HepG2 (cell line): ENCODE measurements at regions not wholly inside any gene's neighbourhood (a gene's known extent, or its start where the extent isn't known, plus 50 kb on each side); places are given as distances from the start of the nearest gene placed in this dataset.

Experiments used
- AGO2 ChIP-seq: fragments of 200-400 bp; formaldehyde crosslinking; optimal IDR thresholded peaks from 2 replicates; pipeline ENCODE3; 2017; ENCODE audit warnings: mild to moderate bottlenecking, low read depth, low read length, moderate library complexity
- HNRNPUL1 ChIP-seq: fragments of 200-400 bp; formaldehyde crosslinking; IDR thresholded peaks from 2 replicates; pipeline ENCODE4 v1.6.1; 2017; ENCODE audit warnings: low read depth, mild to moderate bottlenecking, low read length, moderate library complexity
- NCOA1 ChIP-seq: sonication (generic); formaldehyde crosslinking; IDR thresholded peaks from 2 replicates; pipeline ENCODE4 v1.9.0; 2021; ENCODE audit warnings: missing genetic modification reagents
- STAG1 ChIP-seq: sonication (generic); formaldehyde crosslinking; IDR thresholded peaks from 2 replicates; pipeline ENCODE4 v1.4.0; 2020; ENCODE audit warnings: missing genetic modification reagents
- TBX3 ChIP-seq: fragments of 450-650 bp; IDR thresholded peaks from 2 replicates; pipeline ENCODE4 v1.6.1; 2017; ENCODE audit warnings: antibody characterized with exemption, mild to moderate bottlenecking, inconsistent platforms, borderline replicate concordance
- U2AF2 ChIP-seq: fragments of 200-400 bp; formaldehyde crosslinking; IDR thresholded peaks from 2 replicates; pipeline ENCODE4 v1.6.1; 2017; ENCODE audit warnings: low read depth, mild to moderate bottlenecking, low read length
- ZKSCAN1 ChIP-seq: fragments of 150-350 bp; IDR thresholded peaks from 2 replicates; pipeline ENCODE4 v1.6.1; 2014; ENCODE audit warnings: low read length
- ZNF337 ChIP-seq: sonication (generic); formaldehyde crosslinking; IDR thresholded peaks from 2 replicates; pipeline ENCODE4 v1.5.1; 2020; ENCODE audit warnings: missing genetic modification reagents, low read depth, mild to moderate bottlenecking, borderline replicate concordance
- ZNF34 ChIP-seq: sonication (generic); formaldehyde crosslinking; IDR thresholded peaks from 2 replicates; pipeline ENCODE4 v1.4.0; 2020; ENCODE audit warnings: mild to moderate bottlenecking, missing genetic modification reagents, borderline replicate concordance
- ZNF607 ChIP-seq: sonication (generic); formaldehyde crosslinking; IDR thresholded peaks from 2 replicates; pipeline ENCODE4 v1.5.1; 2020; ENCODE audit warnings: missing genetic modification reagents, mild to moderate bottlenecking, borderline replicate concordance
- TF ChIP-seq, protein P1 (sequence below): sonication (generic); formaldehyde crosslinking; IDR thresholded peaks from 2 replicates; pipeline ENCODE4 v1.9.0; 2021; ENCODE audit warnings: missing genetic modification reagents, borderline replicate concordance
- TF ChIP-seq, protein P2 (sequence below): sonication (generic); formaldehyde crosslinking; IDR thresholded peaks from 2 replicates; pipeline ENCODE4 v1.5.1; 2020; ENCODE audit warnings: missing genetic modification reagents, mild to moderate bottlenecking, borderline replicate concordance
- TF ChIP-seq, protein P3 (sequence below): sonication (generic); formaldehyde crosslinking; IDR thresholded peaks from 2 replicates; pipeline ENCODE4 v1.4.0; 2020; ENCODE audit warnings: missing genetic modification reagents, borderline replicate concordance

DNA sequence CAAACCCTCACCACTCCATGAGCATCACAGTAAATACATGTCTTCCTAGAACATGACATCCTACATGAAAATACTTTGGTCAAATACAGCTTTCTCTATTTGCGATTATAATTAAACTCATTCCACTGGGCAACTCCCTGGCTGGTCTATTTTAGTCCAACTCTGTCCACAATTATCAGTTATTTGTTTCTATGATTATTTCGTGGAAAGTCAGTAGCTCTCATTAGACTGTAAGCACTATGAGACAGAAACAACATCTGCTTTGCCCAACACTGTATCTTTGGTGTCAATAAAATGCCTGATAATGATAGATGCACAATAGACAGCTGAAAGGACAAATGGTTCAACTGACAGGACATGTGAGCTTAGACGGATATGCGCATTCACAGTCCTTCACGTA, 292.0 kb downstream of the KLF12 start (continued):
- TF ChIP-seq, protein P1, sequence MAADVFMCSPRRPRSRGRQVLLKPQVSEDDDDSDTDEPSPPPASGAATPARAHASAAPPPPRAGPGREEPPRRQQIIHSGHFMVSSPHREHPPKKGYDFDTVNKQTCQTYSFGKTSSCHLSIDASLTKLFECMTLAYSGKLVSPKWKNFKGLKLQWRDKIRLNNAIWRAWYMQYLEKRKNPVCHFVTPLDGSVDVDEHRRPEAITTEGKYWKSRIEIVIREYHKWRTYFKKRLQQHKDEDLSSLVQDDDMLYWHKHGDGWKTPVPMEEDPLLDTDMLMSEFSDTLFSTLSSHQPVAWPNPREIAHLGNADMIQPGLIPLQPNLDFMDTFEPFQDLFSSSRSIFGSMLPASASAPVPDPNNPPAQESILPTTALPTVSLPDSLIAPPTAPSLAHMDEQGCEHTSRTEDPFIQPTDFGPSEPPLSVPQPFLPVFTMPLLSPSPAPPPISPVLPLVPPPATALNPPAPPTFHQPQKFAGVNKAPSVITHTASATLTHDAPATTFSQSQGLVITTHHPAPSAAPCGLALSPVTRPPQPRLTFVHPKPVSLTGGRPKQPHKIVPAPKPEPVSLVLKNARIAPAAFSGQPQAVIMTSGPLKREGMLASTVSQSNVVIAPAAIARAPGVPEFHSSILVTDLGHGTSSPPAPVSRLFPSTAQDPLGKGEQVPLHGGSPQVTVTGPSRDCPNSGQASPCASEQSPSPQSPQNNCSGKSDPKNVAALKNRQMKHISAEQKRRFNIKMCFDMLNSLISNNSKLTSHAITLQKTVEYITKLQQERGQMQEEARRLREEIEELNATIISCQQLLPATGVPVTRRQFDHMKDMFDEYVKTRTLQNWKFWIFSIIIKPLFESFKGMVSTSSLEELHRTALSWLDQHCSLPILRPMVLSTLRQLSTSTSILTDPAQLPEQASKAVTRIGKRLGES (CRISPR knock-in tag): no peak
- TF ChIP-seq U2AF2: no peak
- TF ChIP-seq HNRNPUL1: no peak
- TF ChIP-seq, protein P2, sequence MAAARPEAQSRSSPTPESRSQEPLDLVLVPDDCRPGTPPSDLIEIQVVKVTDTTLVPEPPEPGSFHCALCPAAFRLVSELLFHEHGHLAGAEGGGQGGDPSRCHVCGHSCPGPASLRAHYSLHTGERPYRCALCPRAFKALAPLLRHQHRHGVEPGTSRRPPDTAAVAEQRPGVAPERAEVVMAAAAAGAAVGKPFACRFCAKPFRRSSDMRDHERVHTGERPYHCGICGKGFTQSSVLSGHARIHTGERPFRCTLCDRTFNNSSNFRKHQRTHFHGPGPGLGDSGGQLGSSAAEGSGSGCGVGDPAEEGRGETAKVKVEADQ (CRISPR knock-in tag): no peak
- no peak for TF ChIP-seq STAG1 (CRISPR knock-in tag)
- no peak for TF ChIP-seq AGO2
- no peak for TF ChIP-seq ZKSCAN1
- TF ChIP-seq TBX3: no peak
- TF ChIP-seq ZNF337 (CRISPR knock-in tag): no peak
- no peak for TF ChIP-seq ZNF34 (CRISPR knock-in tag)
- no peak for TF ChIP-seq ZNF607 (CRISPR knock-in tag)
- TF ChIP-seq, protein P3, sequence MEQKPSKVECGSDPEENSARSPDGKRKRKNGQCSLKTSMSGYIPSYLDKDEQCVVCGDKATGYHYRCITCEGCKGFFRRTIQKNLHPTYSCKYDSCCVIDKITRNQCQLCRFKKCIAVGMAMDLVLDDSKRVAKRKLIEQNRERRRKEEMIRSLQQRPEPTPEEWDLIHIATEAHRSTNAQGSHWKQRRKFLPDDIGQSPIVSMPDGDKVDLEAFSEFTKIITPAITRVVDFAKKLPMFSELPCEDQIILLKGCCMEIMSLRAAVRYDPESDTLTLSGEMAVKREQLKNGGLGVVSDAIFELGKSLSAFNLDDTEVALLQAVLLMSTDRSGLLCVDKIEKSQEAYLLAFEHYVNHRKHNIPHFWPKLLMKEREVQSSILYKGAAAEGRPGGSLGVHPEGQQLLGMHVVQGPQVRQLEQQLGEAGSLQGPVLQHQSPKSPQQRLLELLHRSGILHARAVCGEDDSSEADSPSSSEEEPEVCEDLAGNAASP (CRISPR knock-in tag): no peak
- no peak for TF ChIP-seq NCOA1 (CRISPR knock-in tag)
